Natural killer cell (primary cell): ENCODE measurements at regions not wholly inside any gene's neighbourhood (a gene's known extent, or its start where the extent isn't known, plus 50 kb on each side); places are given as distances from the start of the nearest gene placed in this dataset.

Experiments used
- ATAC-seq, 3 donors: fragments of 150-1000 bp in 2 of 3; fragments of 200-7000 bp in 1 of 3; cut with Tn5 transposase; 1 replicate in 1 of 3; 2 replicates in 2 of 3; pipeline ENCODE4 v1.10.0; 2021; ENCODE audit warnings: mild to moderate bottlenecking in 2 of 3, moderate library complexity in 2 of 3
- DNase-seq, 2 donors: peaks; one replicate each; pipeline versions ENCODE4 v3.0.0 to v3.0.0-alpha.2; 2013 to 2021; ENCODE audit warnings: mixed read lengths in 1 of 2
- H3K27ac ChIP-seq: one replicate; pipeline ENCODE4 v1.5.1; 2013; ENCODE audit warnings: mild to moderate bottlenecking, low read length
- H3K27me3 ChIP-seq: one replicate; pipeline ENCODE4 v1.6.1; 2013; ENCODE audit warnings: low read length; ENCODE audit not compliant: control insufficient read depth, insufficient read depth
- H3K36me3 ChIP-seq: one replicate; pipeline ENCODE4 v1.6.1; 2013; ENCODE audit warnings: low read length; ENCODE audit not compliant: control insufficient read depth, insufficient read depth
- H3K4me1 ChIP-seq: one replicate; pipeline ENCODE4 v1.6.1; 2013; ENCODE audit warnings: low read length; ENCODE audit not compliant: control insufficient read depth, insufficient read depth
- H3K4me3 ChIP-seq: one replicate; pipeline ENCODE4 v1.5.1; 2013; ENCODE audit warnings: low read length
- H3K9me3 ChIP-seq: one replicate; pipeline ENCODE4 v1.6.1; 2013; ENCODE audit warnings: low read length; ENCODE audit not compliant: control insufficient read depth, insufficient read depth
- H3K27ac Mint-ChIP-seq, 2 donors: one replicate each; pipeline ENCODE4 v1.8.0; 2022; ENCODE audit warnings: mild to moderate bottlenecking in 2 of 2, mixed read lengths in 2 of 2, moderate library complexity in 1 of 2
- H3K27me3 Mint-ChIP-seq, 2 donors: one replicate each; pipeline ENCODE4 v1.8.0; 2022; ENCODE audit warnings: low read depth in 2 of 2, mixed read lengths in 2 of 2
- H3K36me3 Mint-ChIP-seq: one replicate; pipeline ENCODE4 v1.8.0; 2022; ENCODE audit warnings: mixed read lengths
- H3K4me1 Mint-ChIP-seq, 2 donors: one replicate each; pipeline ENCODE4 v1.8.0; 2022; ENCODE audit warnings: mixed read lengths in 2 of 2
- H3K4me3 Mint-ChIP-seq: one replicate; pipeline ENCODE4 v1.8.0; 2022; ENCODE audit warnings: mild to moderate bottlenecking, moderate library complexity, mixed read lengths
- H3K9me3 Mint-ChIP-seq, 2 donors: one replicate each; pipeline ENCODE4 v1.8.0; 2022; ENCODE audit warnings: mixed read lengths in 2 of 2
- WGBS: methylation state at CpG from one replicate; pipeline ENCODE4 v1.1.7; 2013; ENCODE audit warnings: missing lambda C conversion rate; ENCODE audit not compliant: insufficient coverage; 5-methylcytosine and 5-hydroxymethylcytosine counted together
- intact Hi-C: fragments of 100-400 bp; cut with micrococcal nuclease; formaldehyde crosslinking; loops from one replicate; pipeline ENCODE4 v1.14.2; 2022
- TF ChIP-seq, protein P1 (sequence below): fragments of 200-600 bp; IDR thresholded peaks from one replicate; pipeline ENCODE4 v1.8.0; 2022; ENCODE audit warnings: antibody characterized with exemption

DNA sequence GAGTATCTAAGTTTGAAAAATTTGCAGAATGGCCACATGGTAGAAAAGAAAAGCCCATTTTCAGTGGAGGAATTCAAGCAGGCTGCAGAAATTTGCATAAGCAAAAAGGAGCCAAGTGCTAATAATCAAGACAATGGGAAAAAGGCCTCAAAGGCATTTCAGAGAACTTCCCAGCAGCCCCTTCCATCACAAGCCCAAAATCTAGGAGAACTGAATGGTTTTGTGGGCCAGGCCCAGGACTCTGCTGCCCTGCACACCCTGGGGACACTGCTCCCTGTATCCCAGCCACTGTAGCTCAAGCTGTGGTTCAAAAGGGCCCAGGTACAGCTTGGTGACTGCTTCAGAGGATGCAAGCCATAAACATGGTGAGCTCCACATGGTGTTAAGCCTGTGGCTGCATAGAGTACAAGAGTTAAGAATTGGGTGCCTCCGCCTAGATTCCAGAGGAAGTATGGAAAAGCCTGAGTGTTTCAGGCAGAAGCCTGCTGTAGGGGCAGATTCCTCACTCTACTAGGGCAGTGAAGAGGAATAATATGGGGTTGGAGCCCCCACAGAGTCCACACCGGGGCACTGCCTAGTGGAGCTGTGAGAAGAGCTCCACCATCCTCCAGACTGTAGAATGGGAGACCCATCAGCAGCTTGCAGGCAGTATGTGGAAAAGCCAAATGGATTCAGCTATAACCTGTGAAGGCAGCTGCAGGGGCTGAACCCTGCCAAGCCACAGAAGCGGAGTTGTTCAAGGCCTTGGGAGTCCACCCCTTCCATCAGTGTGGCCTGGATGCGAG is 720.7 kb upstream of the CTNND2 start:
- Mint-ChIP-seq H3K9me3 (peaks cover 6 to 11% of the 10 kb centered on the region in 2 donors), H3K4me3 (no peak overlapping the region), H3K27ac (no peak overlapping the region), H3K36me3 (no peaks in the 10 kb centered on the region), H3K4me1 (no peaks in the 10 kb centered on the region), H3K27me3 (no peaks in the 10 kb centered on the region)
- Histone ChIP-seq H3K27ac (no peak overlapping the region), H3K27me3 (no peaks in the 10 kb centered on the region), H3K4me1 (no peaks in the 10 kb centered on the region), H3K4me3 (no peak overlapping the region), H3K9me3 (peaks cover 12% of the 10 kb centered on the region), H3K36me3 (no peaks in the 10 kb centered on the region)
- TF ChIP-seq, protein P1, sequence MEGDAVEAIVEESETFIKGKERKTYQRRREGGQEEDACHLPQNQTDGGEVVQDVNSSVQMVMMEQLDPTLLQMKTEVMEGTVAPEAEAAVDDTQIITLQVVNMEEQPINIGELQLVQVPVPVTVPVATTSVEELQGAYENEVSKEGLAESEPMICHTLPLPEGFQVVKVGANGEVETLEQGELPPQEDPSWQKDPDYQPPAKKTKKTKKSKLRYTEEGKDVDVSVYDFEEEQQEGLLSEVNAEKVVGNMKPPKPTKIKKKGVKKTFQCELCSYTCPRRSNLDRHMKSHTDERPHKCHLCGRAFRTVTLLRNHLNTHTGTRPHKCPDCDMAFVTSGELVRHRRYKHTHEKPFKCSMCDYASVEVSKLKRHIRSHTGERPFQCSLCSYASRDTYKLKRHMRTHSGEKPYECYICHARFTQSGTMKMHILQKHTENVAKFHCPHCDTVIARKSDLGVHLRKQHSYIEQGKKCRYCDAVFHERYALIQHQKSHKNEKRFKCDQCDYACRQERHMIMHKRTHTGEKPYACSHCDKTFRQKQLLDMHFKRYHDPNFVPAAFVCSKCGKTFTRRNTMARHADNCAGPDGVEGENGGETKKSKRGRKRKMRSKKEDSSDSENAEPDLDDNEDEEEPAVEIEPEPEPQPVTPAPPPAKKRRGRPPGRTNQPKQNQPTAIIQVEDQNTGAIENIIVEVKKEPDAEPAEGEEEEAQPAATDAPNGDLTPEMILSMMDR, result no peak
- DNase-seq (no peak), ATAC-seq (no peak)
- intact Hi-C loops, result no loop called here
- WGBS, result 70% methylated on average over 4 of the region's 4 CpGs

DNA sequence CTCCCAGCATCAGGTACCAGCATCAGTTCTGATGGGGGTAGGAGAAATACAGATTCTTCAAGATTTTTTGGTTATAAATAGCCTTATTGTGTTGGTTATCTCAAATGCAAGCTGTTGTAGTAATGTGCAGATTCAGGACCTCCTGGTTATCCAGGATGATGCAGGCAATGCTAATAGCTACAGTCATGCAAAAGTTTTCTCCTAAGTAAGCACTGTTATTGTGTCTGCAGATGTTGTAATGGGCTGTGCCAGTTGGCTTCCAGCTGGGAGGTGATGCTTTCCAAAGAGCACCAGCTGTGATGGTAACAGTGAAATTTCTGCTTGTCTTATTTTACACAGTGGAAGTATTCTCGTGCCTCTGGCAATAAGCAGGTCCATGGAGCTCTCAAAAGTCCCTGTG is 719.2 kb upstream of the CTNND2 start:
- H3K27me3 ChIP-seq, result no peaks in the 10 kb centered on the region
- intact Hi-C loops, result no loop called here
- no peak overlapping the region for H3K4me3 ChIP-seq
- Mint-ChIP-seq H3K9me3 (peaks cover 9 to 14% of the 10 kb centered on the region in 2 donors), H3K27me3 (no peaks in the 10 kb centered on the region), H3K4me3 (no peak overlapping the region), H3K27ac (no peak overlapping the region), H3K4me1 (no peaks in the 10 kb centered on the region), H3K36me3 (no peaks in the 10 kb centered on the region)
- no peaks in the 10 kb centered on the region for H3K4me1 ChIP-seq
- H3K27ac ChIP-seq, result no peak overlapping the region
- ATAC-seq (no peak), DNase-seq (no peak)
- TF ChIP-seq, protein P1, result no peak
- 61% methylated on average over 1 of the region's 1 CpG for whole genome bisulfite sequencing
- peaks cover 12% of the 10 kb centered on the region for H3K9me3 ChIP-seq
- no peaks in the 10 kb centered on the region for H3K36me3 ChIP-seq

DNA sequence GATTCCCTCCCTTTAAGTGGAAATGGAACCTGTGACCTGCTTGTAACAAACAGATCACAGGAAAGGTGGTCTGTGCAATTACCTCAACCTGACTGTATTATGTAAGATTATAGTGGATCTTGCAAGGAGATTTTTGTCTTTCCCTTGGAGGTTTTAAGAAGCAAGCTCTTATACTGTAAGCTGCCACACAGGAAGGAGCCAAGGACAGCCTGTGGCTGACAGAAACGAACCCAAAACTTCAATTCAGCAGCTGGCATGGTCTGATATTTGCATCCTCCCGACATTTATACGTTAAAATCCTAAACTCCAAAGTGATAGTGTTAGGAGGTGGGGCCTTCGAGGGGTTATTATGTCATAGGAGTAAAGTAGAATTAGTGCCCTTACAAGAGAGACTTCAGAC is 711.8 kb upstream of the CTNND2 start:
- intact Hi-C loops, result no loop called here
- H3K4me3 Mint-ChIP-seq, result no peak overlapping the region
- Histone ChIP-seq H3K36me3 (no peaks in the 10 kb centered on the region), H3K27ac (no peak overlapping the region), H3K4me1 (no peaks in the 10 kb centered on the region), H3K9me3 (peaks cover 3% of the 10 kb centered on the region), H3K4me3 (no peak overlapping the region), H3K27me3 (no peaks in the 10 kb centered on the region)
- TF ChIP-seq, protein P1, result no peak
- H3K9me3 Mint-ChIP-seq, result peaks cover 8 to 16% of the 10 kb centered on the region in 2 donors
- no peaks in the 10 kb centered on the region for H3K36me3 Mint-ChIP-seq
- 44% methylated on average over 2 of the region's 4 CpGs for WGBS
- H3K27me3 Mint-ChIP-seq, result no peaks in the 10 kb centered on the region
- H3K4me1 Mint-ChIP-seq, result no peaks in the 10 kb centered on the region
- no peak for ATAC-seq
- H3K27ac Mint-ChIP-seq, result no peak overlapping the region
- DNase-seq, result no peak
